ENCODE measurements at regions not wholly inside any gene's neighbourhood (a gene's known extent, or its start where the extent isn't known, plus 50 kb on each side); places are given as distances from the start of the nearest gene placed in this dataset.

- TF ChIP-seq, protein P1, sequence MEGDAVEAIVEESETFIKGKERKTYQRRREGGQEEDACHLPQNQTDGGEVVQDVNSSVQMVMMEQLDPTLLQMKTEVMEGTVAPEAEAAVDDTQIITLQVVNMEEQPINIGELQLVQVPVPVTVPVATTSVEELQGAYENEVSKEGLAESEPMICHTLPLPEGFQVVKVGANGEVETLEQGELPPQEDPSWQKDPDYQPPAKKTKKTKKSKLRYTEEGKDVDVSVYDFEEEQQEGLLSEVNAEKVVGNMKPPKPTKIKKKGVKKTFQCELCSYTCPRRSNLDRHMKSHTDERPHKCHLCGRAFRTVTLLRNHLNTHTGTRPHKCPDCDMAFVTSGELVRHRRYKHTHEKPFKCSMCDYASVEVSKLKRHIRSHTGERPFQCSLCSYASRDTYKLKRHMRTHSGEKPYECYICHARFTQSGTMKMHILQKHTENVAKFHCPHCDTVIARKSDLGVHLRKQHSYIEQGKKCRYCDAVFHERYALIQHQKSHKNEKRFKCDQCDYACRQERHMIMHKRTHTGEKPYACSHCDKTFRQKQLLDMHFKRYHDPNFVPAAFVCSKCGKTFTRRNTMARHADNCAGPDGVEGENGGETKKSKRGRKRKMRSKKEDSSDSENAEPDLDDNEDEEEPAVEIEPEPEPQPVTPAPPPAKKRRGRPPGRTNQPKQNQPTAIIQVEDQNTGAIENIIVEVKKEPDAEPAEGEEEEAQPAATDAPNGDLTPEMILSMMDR (conservative IDR thresholded peaks at IDR 0.05 in 1 of 2, IDR thresholded peaks at IDR 0.05 in 1 of 2; ENCODE audit: extremely low read depth in 1 of 2, insufficient read depth in 1 of 2, low read depth in 1 of 2, low read length in 2 of 2): no peak
- TF ChIP-seq EZH2 (IDR thresholded peaks at IDR 0.05; ENCODE audit: borderline replicate concordance, low read length): no peak
Observed at GRCh38 chr7:41107330-41107937, 595.5 kb downstream of the INHBA start.
